Mesodermal cell (in vitro differentiated cells): ENCODE measurements at regions not wholly inside any gene's neighbourhood (a gene's known extent, or its start where the extent isn't known, plus 50 kb on each side); places are given as distances from the start of the nearest gene placed in this dataset.

ENCODE experiments used
- H3K27ac ChIP-seq: 2 replicates; pipeline ENCODE4 v1.7.0; 2013; ENCODE audit warnings: mild to moderate bottlenecking, low read depth, low read length, moderate library complexity; ENCODE audit not compliant: severe bottlenecking
- H3K36me3 ChIP-seq: 2 replicates; pipeline ENCODE4 v1.7.1; 2013; ENCODE audit warnings: mild to moderate bottlenecking, low read length, moderate library complexity; ENCODE audit not compliant: control insufficient read depth, insufficient read depth
- H3K4me1 ChIP-seq: one replicate; pipeline ENCODE4 v1.7.1; 2013; ENCODE audit warnings: mild to moderate bottlenecking, low read length; ENCODE audit not compliant: insufficient read depth, control insufficient read depth, poor library complexity, severe bottlenecking
- H3K4me3 ChIP-seq: 2 replicates; pipeline ENCODE4 v1.7.0; 2013; ENCODE audit warnings: low read length, control low read depth, mild to moderate bottlenecking; ENCODE audit not compliant: insufficient read depth, poor library complexity, severe bottlenecking; ENCODE audit errors: extremely low read depth
- H3K9me3 ChIP-seq: 2 replicates; pipeline ENCODE4 v1.7.1; 2013; ENCODE audit warnings: mild to moderate bottlenecking, low read length, moderate library complexity; ENCODE audit not compliant: control insufficient read depth
- WGBS, 2 experiments: methylation state at CpG; one replicate each; pipeline ENCODE4 v1.1.5; 2013; ENCODE audit warnings: missing lambda C conversion rate in 2 of 2; ENCODE audit not compliant: insufficient coverage in 2 of 2; 5-methylcytosine and 5-hydroxymethylcytosine counted together

- no peak overlapping the region for H3K4me3 ChIP-seq
- no peak overlapping the region for H3K27ac ChIP-seq
- no peaks in the 10 kb centered on the region for H3K4me1 ChIP-seq
- H3K36me3 ChIP-seq, result no peaks in the 10 kb centered on the region
- WGBS, 2 experiments, result no CpG with 5 or more reads among the region's 3 CpGs
- H3K9me3 ChIP-seq, result no peaks in the 10 kb centered on the region
These were observed 222.6 kb upstream of the RND3 start for GRCh38 chr2:150710041-150710440.

GRCh38 chr2:150706561-150706960 lies 219.1 kb upstream of the RND3 start:
- Histone ChIP-seq H3K9me3 (no peaks in the 10 kb centered on the region), H3K27ac (no peak overlapping the region), H3K36me3 (no peaks in the 10 kb centered on the region), H3K4me3 (no peak overlapping the region), H3K4me1 (no peaks in the 10 kb centered on the region)
- no CpG with 5 or more reads among the region's 2 CpGs for WGBS, 2 experiments

- Histone ChIP-seq H3K27ac (no peak overlapping the region), H3K4me1 (no peaks in the 10 kb centered on the region), H3K36me3 (no peaks in the 10 kb centered on the region), H3K4me3 (no peak overlapping the region), H3K9me3 (no peaks in the 10 kb centered on the region)
- 100% methylated on average over 1 of the region's 2 CpGs for WGBS, 2 experiments
These were observed 218.3 kb upstream of the RND3 start for GRCh38 chr2:150705767-150706166.

GRCh38 chr2:150705357-150705756 lies 217.9 kb upstream of the RND3 start:
- WGBS, 2 experiments, result 88 to 94% methylated on average over 2 of the region's 2 CpGs
- H3K36me3 ChIP-seq, result no peaks in the 10 kb centered on the region
- no peak overlapping the region for H3K4me3 ChIP-seq
- no peak overlapping the region for H3K27ac ChIP-seq
- H3K4me1 ChIP-seq, result no peaks in the 10 kb centered on the region
- H3K9me3 ChIP-seq, result no peaks in the 10 kb centered on the region

GRCh38 chr2:150702791-150703190 lies 215.3 kb upstream of the RND3 start:
- H3K27ac ChIP-seq, result no peak overlapping the region
- 65 to 100% methylated on average over 1 to 2 of the region's 2 CpGs for WGBS, 2 experiments
- H3K36me3 ChIP-seq, result no peaks in the 10 kb centered on the region
- no peaks in the 10 kb centered on the region for H3K4me1 ChIP-seq
- no peaks in the 10 kb centered on the region for H3K9me3 ChIP-seq
- no peak overlapping the region for H3K4me3 ChIP-seq

GRCh38 chr2:150700666-150701580 lies 213.5 kb upstream of the RND3 start:
- Histone ChIP-seq H3K4me3 (no peak overlapping the region), H3K4me1 (no peaks in the 10 kb centered on the region), H3K36me3 (no peaks in the 10 kb centered on the region), H3K27ac (no peak overlapping the region), H3K9me3 (no peaks in the 10 kb centered on the region)
- 100% methylated on average over 2 of the region's 5 CpGs; no CpG with 5 or more reads in 1 of the 2 experiments for WGBS, 2 experiments

- Histone ChIP-seq H3K4me1 (no peaks in the 10 kb centered on the region), H3K36me3 (no peaks in the 10 kb centered on the region), H3K4me3 (no peak overlapping the region), H3K9me3 (no peaks in the 10 kb centered on the region), H3K27ac (no peak overlapping the region)
- WGBS, 2 experiments, result no CpG with 5 or more reads among the region's 1 CpG
These were observed 211.8 kb upstream of the RND3 start for GRCh38 chr2:150699218-150699617.

GRCh38 chr2:150698016-150698661 lies 210.7 kb upstream of the RND3 start:
- Histone ChIP-seq H3K27ac (no peak overlapping the region), H3K9me3 (no peaks in the 10 kb centered on the region), H3K4me3 (no peak overlapping the region), H3K4me1 (no peaks in the 10 kb centered on the region), H3K36me3 (no peaks in the 10 kb centered on the region)
- WGBS, 2 experiments, result 89 to 94% methylated on average over 2 of the region's 2 CpGs

GRCh38 chr2:150697596-150697995 lies 210.1 kb upstream of the RND3 start:
- no peak overlapping the region for H3K27ac ChIP-seq
- H3K36me3 ChIP-seq, result no peaks in the 10 kb centered on the region
- 79 to 100% methylated on average over 1 to 2 of the region's 2 CpGs for WGBS, 2 experiments
- no peaks in the 10 kb centered on the region for H3K4me1 ChIP-seq
- no peak overlapping the region for H3K4me3 ChIP-seq
- no peaks in the 10 kb centered on the region for H3K9me3 ChIP-seq

- H3K27ac ChIP-seq, result no peak overlapping the region
- no peaks in the 10 kb centered on the region for H3K36me3 ChIP-seq
- H3K9me3 ChIP-seq, result no peaks in the 10 kb centered on the region
- WGBS, 2 experiments, result 79 to 100% methylated on average over 1 to 2 of the region's 3 CpGs
- H3K4me3 ChIP-seq, result no peak overlapping the region
- no peaks in the 10 kb centered on the region for H3K4me1 ChIP-seq
These were observed 208.1 kb upstream of the RND3 start for GRCh38 chr2:150695451-150696135.
